ENCODE measurements at regions not wholly inside any gene's neighbourhood (a gene's known extent, or its start where the extent isn't known, plus 50 kb on each side); places are given as distances from the start of the nearest gene placed in this dataset.

DNA sequence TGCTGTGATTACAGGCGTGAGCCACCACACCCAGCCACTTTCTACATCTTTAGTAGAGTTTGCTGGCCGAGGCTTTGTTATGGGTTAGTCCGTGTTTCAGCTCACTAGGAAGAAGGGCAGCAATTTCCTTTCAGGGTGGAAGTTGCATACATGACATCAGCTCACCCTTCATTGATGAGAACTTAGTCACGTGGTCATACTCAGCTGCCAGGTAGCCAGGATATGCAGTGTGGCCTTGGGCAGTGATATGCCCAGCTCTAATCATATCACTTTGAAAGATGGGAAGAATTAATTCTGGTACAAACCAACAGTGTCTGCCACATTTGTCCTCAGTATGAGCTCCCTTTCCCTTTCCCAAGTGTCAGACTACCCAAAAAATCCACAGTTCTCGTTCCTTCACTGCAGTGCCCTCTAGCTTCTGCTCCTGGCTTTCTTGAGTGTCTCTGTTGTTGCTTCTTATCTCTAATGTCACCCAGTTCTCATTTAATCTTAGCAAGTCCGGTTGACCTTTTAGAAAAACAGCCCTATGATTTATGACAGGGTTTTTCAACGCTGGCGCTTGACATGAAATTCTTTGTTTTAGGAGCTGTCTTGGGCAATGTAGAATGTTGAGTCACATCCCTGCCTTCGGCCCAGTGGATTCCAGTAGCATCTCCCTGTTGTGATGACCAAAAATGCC, 108.7 kb upstream of the ITGB1 start:
- DNase-seq: no peak

DNA sequence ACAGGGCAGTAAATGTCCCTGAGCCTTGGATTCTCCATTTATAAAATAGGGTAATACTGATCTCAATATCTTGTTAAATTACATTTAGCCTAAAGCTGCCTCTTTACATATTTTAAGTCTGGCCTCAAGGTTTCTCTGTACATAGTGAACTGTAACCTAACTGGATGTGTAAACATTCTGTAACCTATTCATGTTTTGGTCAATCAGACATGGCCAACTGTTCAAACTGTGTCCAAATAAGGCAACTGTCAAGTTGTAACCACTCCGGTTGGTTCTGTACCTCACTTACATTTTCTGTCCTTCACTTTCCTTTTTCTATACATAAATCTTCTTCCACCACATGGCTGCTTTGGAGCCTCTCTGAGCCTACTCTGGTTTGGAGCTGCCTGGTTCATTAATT, 107.1 kb upstream of the ITGB1 start:
- DNase-seq: no peak

DNA sequence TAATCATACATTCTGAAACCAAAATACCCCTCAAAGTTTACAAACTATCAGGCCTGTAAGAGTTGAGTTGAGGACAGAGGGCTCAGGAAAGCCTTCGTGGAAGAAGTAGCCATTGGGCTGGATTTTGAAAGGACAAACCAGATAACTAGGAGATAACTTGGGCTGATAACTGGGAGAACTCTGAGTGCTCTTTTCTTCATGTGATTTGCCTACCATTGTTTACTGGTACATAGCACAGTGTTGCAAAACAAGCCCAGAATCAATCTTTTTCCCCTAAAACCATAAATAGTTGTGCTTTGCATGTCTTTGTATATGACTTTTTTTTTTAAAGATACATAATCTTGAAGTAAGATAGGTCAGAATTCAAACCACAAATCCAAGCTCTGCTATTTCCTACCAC, 106.7 kb upstream of the ITGB1 start:
- no peak for DNase-seq

DNA sequence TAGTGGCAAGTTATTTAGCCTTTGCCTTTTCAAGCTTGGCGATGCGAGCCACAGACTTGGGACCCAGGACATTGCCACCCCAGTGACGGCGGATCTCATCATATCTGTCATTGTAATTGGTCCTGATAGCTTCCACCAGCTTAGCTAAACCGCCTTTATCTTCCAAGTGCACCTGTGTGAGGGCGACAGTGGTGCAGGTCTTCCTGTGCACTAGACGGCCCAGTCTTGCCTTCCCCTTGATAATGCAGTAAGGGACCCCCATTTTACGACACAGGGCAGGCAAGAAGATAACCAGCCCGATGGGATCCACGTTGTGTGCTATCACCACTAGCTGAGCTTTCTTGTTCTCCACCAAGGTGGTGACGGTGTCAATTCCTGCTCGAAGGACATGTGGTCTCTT, 99.6 kb upstream of the ITGB1 start:
- DNase-seq: no peak

DNA sequence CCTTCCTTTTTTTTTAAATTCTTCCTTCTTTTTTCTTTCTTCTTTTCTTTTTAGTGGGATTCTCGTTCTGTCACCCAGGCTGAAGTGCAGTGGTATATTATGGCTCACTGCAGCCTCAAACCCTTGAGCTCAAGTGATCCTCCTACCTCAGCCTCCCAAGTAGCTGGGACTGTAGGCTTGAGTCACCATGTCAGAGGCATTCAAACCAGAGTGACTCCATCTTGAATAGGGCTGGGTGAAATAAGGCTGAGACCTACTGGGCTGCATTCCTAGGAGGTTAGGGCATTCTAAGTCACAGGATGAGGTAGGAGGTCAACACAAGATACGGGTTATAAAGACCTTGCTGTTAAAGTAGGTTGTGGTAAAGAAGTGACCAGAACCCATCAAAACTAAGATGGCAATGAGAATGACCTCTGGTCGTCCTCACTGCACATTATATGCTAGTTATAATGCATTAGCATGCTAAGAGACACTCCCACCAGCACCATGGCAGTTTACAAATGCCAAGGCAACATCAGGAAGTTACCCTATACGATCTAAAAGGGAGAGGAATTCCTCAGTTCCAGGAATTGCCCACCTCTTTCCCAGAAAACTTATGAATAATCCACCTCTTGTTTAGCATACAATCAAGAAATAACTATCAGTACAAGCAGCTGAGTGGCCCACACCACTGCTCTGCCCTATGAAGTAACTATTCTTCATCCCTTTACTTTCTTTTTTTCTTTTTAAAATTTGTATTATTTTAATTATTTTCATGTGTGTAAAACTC, 99.0 kb upstream of the ITGB1 start:
- no peak for DNase-seq

DNA sequence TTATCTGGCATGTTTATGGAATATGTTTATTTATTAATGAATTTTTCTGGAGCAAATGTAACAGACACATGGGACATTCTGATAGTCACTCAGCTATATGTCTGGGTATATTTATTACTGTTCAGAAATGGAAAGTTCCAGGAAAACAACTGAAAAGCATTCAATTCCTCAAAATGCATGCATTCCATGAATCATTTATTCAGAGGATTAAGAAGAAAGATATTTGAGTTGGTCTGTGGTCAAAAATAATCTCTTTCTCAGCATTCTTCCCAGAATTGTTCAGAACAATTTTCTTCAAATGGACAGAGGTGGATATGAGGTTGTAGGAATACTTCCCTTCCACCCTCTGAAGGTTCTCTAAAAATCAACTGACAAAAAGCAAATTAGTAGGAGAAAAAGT, 97.6 kb upstream of the ITGB1 start:
- no peak for DNase-seq

DNA sequence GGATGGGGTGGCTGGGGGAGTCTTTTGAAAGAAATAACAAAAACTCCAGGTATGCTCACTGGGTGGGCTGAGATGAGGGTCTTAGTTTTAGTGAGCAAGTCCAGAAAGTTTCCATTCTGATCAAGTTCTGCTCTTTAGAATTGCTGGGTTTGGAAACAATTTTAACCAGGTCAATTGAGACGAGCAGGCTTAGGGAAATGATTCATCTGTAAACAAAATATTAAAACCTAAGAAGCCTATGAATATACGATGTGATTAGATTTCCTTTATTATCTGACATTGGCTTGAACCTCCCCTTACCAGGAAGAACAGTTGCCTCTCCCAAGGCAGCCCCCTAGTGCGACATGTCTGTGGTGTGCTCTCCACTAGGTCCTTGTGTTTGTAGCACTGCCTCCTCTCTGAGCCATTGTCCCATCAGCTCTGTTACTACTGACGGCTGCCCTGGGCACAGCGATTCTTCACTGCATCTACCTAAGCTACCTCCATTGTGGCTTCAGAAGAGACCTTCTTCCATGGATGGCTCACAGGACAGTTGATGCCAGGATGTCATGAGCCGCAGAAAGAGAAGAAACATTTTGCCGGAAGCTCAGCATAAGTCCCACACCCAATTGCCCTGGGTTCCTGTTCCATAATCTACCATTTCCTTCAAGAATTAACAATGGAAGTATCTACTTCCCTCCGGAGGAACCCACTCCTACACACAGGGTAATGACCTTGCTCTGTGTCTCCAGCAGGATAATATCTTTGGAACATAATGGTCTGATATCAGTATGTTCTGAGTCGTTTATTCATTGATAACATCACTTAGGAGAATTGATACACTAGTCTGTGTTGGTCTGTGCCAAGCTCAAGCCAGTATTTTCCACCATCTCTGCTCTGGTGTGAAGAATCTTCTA, 95.1 kb upstream of the ITGB1 start:
- DNase-seq: no peak

DNA sequence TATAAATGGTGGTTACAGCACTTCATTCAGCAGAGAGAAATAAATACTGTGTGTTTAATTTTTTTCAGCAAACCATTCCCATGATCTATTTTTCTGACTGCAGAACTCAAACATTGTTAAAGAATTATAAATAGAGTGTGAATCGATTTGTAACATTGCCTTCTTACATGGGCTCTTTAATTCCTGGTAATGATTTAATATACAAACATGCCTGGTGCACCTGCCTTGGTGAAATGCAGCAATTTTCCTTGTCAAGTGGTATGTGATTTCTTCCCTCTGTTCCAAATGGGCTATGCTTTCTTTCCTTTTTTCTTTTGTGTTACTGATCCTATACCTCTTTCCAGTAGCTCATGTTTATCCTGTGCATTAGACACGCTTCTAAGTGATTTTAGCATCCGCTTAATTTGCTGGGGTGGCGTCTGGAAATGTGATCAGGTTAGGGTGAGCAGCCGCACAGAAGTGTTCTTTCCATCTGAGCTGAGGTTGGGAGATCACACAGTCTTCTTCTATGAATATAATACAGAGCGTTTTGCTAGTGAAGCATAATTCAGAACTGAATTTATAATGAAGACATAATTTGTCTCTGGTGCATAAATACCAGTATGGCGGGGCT, 94.3 kb upstream of the ITGB1 start:
- DNase-seq: no peak

DNA sequence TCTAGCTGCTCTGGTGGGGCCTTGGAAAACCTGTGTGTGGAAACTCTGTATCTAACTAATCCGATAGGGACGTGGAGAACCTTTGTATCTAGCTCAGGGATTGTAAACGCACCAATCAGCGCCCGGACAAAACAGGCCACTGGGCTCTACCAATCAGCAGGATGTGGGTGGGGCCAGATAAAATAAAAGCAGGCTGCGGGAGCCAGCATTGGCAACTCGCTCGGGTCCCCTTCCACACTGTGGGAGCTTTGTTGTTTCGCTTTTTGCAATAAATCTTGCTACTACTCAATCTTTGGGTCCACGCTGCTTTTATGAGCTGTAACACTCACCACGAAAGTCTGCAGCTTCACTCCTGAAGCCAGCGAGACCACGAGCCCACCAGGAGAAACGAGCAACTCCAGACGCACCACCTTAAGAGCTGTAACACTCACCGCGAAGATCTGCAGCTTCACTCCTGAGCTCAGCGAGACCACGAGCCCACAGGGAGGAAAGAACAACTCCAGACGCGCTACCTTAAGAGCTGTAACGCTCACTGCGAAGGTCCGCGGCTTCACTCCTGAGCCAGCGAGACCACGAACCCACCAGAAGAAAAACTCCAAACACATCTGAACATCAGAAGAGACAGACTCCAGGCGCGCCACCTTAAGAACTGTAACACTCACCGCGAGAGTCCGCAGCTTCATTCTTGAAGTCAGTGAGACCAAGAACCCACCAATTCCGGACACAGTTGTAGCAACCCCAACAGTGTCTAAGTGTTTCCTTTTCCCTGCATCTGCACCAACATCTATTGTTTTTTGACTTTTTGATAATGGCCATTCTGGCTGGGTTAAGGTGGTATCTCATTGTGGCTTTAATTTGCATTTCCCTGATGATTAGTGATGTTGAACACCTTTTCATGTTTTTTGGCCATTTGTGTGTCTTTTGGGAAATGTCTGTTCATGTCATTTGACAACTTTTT, 92.2 kb upstream of the ITGB1 start:
- peak; percentile 14 for DNase-seq

DNA sequence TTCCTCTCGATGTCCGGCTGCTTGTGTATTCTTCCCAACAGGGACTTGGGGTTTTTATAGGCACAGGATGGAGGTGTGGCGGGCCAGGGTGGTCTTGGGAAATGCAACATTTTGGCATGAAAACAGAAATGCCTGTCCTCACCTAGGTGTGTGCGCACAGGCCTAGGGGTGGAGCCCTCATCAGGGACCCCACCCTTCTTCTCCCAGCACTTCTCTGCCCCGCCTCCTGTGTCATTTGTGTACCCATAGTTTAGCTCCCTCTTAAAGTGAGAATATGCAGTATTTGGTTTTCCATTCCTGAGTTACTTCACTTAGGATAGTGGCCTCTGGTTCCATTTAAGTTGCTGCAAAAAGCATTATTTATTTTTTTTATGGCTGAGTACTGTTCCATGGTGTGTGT, 90.2 kb upstream of the ITGB1 start:
- DNase-seq: no peak

DNA sequence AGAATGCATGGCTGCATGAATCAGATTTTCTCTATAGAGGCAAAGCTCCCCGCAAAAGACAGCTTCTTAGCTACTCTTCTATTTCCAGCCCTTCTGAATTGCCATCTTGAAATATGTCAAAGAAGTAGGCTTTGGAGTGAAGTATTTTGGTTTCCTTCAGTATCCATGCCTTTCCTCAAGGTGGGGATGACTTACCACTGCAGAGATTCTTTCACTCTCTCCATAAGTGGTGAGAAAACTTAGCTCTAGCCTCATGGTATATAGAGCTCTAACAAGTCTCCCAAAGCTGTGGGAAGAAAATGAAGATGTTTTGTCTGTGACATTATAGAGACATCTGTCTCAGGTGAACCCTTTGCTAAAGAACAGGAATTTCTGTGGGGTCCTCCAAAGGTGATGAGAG, 89.6 kb upstream of the ITGB1 start:
- DNase-seq: no peak

DNA sequence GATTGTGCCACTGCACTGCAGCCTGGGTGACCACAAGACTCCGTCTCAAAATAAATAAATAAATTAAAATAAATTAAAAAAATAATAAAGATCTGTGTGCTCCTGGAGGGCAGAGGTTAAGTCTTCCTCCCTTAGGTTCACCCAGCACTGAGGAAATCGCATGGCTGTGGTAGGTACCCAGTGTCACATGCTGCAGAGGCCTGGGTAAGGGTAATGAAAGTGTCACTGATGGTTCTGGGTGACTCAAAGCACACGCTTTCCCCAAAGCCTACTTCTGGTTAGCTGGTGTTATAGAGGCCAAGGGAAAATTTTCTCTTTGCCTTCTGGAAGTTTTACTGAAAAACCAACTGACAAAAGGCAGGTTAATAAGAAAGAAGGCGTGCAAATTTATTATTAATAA, 88.8 kb upstream of the ITGB1 start:
- no peak for DNase-seq

DNA sequence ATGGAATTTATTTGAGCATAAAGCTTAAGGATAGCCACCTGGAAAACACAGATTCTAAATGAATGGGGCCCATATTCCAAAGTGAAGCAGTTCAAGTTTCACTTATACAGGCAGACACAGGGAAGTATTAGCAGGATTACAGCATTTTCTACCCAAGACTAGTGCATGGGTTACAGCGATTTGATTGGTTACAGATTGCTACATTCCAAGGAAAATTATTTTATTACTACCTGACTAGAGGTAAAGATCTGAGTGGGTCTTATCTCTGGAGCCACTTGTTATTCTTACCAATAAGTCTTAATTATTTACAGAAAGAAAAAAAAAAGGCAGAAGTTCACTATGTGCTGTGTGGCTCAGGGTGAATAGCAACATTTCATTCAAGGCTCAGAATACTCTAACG, 87.4 kb upstream of the ITGB1 start:
- no peak for DNase-seq

DNA sequence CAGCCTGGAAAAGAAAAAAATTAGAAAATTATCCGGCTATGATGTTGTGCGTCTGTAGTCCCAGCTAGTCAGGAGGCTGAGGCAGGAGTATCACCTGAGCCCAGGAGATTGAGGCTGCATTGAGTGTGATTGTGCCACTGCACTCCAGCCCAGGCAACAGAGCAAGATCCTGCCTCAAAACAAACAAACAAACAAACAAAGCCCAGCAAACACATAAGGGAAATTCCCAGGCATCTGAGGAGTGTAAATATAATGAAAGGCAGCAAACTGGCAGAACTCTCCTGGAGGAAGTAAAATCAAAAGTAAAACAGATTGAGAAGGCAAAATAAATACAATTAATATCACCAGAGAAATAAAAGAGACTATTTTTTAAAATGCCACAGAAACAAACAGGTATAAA, 84.5 kb upstream of the ITGB1 start:
- DNase-seq: no peak

DNA sequence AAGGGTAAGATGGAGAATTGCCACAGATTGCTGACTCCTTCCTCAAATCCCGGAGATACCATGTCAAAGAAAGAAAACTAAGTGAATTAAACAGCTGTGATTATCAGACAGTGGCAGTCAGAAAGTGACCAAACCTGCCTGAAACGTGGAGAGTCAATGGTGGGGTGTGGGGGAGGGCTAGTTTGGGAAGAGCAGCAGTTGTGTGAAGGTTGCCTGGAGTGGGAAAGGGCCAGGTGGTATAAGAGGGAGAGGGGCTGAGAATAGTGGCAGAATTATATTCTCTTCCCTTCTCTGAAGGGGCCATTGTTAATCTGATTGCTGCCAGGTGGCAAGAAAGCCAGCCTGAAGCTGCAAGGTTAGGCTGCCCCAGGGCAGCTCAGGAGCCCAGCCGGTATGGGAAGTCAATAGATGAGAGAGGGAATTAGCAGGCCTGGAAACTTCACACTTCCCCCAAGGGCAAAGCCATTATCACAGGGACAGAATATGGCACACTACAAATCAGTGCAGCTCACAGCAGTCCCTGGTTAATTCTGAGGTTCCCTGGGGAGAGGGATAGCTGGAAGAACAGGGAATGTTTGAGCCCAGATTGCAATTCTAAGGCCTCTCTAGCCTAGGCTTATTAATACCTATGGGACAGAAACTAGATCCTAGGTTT, 83.9 kb upstream of the ITGB1 start:
- DNase-seq: no peak

DNA sequence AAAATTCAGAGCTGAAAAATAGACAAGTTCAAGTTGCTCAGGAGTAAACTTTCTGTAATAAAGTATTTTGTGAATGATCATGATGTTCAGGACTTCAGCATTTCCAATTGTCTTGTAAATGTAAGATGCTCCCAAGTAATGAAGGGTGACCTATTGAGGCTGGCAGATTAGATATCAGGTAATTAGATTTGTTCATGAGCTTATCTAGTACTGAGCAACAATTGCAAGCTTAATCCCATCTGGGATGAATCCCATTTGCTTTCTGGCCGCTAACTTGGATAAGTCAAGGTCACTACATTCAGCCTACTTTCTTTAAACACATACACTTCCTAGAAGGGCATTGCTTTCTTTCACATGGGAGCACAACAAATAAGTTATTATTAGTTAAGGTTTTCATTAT, 82.4 kb upstream of the ITGB1 start:
- no peak for DNase-seq

DNA sequence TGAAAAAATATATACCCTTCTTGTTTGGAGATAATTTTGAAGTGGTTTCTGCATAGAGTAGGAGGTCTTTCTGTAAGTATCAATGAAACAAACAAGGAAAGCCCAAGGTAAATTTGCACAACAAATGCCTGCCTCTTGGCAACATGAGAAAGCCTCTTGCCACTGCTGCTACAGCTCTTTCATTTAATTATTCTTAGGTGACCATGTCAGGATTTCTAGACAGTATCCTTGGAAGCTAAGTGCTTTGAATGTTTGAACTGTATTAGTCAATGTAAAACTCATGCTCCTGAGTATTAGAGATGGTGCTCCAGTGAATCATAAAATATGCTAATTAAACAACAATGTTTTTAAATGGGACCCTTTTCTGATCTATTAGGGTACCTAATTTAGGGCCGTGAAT, 81.2 kb upstream of the ITGB1 start:
- DNase-seq: no peak

DNA sequence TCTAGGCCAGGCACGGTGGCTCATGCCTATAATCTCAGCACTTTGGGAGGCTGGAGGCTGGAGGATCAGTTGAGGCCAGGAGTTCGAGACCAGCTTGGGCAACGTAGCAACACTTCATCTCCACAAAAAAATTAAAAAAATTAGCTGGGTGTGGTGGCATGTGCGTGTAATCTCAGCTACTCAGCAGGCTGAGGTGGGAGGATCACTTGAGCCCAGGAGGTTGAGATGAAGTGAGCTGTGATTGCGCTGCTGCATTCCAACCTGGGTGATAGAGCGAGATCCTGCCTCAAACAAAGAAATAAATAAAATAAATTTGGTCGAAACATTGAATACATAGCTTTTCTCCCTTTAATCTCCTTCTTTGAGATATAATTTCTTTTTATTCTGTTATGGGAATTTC, 80.6 kb upstream of the ITGB1 start:
- no peak for DNase-seq

DNA sequence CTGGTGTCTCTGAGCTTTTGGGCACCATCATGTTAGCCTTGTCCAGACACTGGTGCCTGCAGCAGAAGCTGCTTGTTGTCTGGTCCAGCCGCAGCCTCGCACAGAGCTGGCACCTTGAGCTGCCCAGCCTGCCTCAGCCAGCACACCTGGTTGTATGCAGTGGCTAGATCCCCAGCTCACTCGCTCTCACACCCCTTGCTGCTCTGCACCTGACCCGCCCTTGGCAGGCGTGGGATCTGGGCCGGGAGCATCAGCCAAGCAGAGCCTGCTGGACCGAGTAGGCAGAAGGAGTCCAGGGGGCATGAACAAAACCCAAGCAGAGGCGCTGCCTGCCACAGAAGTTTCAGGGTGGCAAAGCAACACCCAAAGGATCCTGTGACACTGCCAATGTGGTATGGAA, 79.7 kb upstream of the ITGB1 start:
- DNase-seq: no peak

DNA sequence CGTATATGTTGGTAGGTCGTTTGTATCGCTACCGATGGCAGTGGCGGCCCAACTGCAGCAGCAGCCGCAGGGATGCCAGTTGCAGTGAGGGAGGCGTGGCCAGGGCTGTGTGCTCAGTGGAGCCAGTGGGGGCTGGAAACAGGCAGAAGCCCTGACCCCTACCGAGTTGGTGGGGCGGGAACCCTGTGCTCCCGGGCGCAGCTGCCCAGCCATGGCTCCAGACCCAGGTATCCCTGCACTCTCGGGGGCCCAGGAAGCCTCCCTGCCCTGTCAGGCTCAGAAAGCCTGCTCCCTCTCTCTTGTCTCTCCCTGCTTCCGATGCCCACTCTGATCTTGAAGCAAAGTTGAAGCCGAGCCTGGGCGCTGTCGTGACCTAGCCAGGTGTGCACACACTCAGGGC, 78.6 kb upstream of the ITGB1 start:
- DNase-seq: no peak

DNA sequence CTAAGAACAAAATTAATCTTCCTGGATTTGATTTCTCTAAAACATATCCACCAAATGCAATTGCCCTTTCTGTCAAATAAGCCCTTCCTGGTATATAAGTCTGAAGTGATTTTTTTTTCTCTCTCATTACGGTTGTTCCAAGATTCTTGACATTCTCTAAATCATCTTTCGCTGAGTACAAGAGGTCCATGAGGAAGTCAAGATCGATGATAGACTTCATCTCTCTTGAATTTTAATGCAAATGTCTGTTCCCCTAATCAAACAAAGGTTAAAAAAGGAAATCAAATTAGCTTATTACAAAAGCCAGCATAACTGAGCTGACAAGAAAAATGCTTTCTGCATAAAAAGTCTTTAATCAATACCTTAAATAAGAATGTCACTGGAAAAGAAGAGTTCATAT, 77.4 kb upstream of the ITGB1 start:
- no peak for DNase-seq

DNA sequence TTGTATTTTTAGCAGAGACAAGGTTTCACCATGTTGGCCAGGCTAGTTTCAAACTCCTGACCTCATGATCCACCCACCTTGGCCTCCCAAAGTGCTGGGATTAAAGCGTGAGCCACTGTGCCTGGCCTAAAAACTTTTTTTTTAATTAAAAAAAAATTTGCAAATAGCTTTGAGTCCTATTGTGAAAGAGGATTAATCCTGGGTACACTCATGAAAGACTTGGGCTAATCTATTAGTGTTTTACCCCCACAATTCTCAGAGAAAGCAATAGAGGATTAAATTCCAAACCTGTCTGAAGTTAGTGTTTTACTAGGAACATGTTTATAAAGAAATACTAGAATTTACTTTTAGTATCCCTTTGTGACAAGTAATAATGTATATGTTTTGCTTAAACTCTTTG, 76.9 kb upstream of the ITGB1 start:
- DNase-seq: no peak
